HFFc6 (cell line): ENCODE measurements at regions not wholly inside any gene's neighbourhood (a gene's known extent, or its start where the extent isn't known, plus 50 kb on each side); places are given as distances from the start of the nearest gene placed in this dataset.
"Not testable (repeated sequence)": the region's sequence is repeated elsewhere in the genome, so short reads cannot be mapped to it uniquely, and the experiment has no call there.

Source experiments
- DNase-seq: peaks from one replicate; pipeline ENCODE4 v3.0.0-alpha.2; 2018
- H3K27ac Mint-ChIP-seq: 2 replicates; pipeline ENCODE4 v1.8.0; 2020; ENCODE audit warnings: mild to moderate bottlenecking, mixed read lengths
- H3K27me3 Mint-ChIP-seq: 2 replicates; pipeline ENCODE4 v1.8.0; 2021; ENCODE audit warnings: mild to moderate bottlenecking, moderate library complexity, mixed read lengths; ENCODE audit not compliant: insufficient read depth
- H3K36me3 Mint-ChIP-seq: 2 replicates; pipeline ENCODE4 v1.8.0; 2021; ENCODE audit warnings: low read depth, mixed read lengths
- H3K4me1 Mint-ChIP-seq: 2 replicates; pipeline ENCODE4 v1.8.0; 2020; ENCODE audit warnings: low read depth, mixed read lengths
- H3K4me3 Mint-ChIP-seq: 2 replicates; pipeline ENCODE4 v1.8.0; 2020; ENCODE audit warnings: mild to moderate bottlenecking, moderate library complexity, mixed read lengths
- H3K9me3 Mint-ChIP-seq: 2 replicates; pipeline ENCODE4 v1.8.0; 2020; ENCODE audit warnings: mild to moderate bottlenecking, mixed read lengths

GRCh38 chr9:66830777-66831497 lies 69.6 kb upstream of the ZNF658 start:
- not testable (repeated sequence) for H3K27me3 Mint-ChIP-seq, H3K4me3 Mint-ChIP-seq, H3K27ac Mint-ChIP-seq, H3K9me3 Mint-ChIP-seq, H3K36me3 Mint-ChIP-seq, H3K4me1 Mint-ChIP-seq, DNase-seq

GRCh38 chr9:66832222-66832621 lies 68.3 kb upstream of the ZNF658 start:
- not testable (repeated sequence) for H3K4me3 Mint-ChIP-seq, DNase-seq, H3K9me3 Mint-ChIP-seq, H3K4me1 Mint-ChIP-seq, H3K36me3 Mint-ChIP-seq, H3K27ac Mint-ChIP-seq, H3K27me3 Mint-ChIP-seq

- H3K27me3 Mint-ChIP-seq, H3K27ac Mint-ChIP-seq, H3K9me3 Mint-ChIP-seq, DNase-seq, H3K36me3 Mint-ChIP-seq, H3K4me3 Mint-ChIP-seq, H3K4me1 Mint-ChIP-seq: not testable (repeated sequence)
Observed at GRCh38 chr9:66837242-66837937, 63.1 kb upstream of the ZNF658 start.
